ENCODE measurements at regions not wholly inside any gene's neighbourhood (a gene's known extent, or its start where the extent isn't known, plus 50 kb on each side); places are given as distances from the start of the nearest gene placed in this dataset.

DNA sequence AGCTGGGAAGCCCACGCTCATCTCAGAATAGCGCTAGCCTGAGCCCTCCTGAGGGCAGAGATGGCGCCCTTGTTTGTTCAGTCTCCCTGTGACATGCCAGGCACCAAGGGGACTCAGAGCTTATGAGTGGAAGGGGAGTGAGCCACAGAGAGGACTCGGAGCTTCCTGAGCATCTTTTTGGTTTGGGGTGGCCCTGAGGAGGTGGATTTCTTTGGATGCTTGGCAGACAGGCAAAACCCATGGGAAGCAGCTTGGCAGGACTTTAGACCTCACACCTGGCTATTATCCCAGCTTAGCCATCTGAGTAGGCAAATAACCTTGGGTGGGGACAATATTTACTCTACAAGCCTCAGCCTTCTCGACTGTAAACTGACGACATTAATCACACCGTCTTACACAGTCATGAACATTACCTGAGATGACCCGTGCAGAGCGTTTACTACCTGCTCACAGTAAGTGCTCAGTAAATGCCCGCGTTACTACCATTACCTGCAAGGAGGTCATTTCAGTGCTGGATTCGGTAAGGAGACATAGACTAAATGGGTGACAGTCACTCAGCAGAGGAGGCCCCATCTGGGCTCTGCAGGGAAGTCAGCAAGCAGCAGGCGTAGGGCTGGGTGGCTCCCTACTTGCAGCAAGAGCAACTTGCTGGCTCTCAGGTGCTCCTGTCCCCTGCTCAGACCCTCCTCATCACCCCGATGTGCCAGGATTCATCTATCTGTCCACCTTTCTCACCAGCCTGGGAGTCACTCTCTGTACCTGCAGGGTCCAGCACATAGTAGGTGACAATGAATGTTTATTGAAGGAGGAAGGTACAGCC lies 54.9 kb downstream of the KLHDC7A start:
- no peak for DNase-seq (ENCODE audit: low read depth in 2 of 2)

DNA sequence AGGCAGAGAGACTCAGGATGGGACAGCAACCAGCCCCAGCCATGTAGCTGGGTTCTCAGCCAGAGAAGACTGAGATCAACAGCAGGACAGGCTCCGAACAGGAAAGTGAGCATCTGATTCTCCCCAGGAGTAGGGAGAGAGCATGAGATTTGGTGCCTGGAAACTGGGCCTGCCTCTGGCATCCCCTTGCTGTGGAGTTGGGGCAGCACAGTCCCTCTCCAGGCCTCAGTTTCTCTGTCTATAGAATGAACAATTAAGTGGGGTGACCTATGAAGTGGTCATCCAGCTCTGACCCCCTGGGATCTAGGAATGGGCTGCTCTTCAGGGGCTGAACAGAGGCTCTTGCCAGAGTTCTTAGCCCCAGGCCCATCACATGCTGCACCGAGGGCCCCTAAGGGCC lies 55.6 kb downstream of the KLHDC7A start:
- no peak for DNase-seq (ENCODE audit: low read depth in 2 of 2)

DNA sequence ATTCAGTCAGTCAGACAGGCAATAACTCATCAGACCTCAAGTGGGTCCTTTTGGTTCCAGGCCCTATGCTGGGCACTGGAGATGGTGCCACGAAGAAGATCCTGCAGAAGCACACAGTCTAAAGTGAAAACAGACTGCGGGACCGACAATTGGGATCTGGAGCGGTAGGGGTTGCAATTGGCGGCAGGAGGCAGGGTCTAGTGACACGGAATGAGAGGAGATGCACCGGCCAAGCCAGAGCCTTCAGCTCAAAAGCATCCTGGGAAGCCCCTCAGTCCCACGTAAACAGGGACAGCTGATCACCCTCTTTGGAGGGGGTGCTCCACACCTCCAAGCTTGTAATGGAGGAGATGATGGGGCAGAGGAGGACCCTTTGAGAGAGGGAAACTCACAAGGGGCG lies 56.2 kb downstream of the KLHDC7A start:
- no peak for DNase-seq (ENCODE audit: low read depth in 2 of 2)

DNA sequence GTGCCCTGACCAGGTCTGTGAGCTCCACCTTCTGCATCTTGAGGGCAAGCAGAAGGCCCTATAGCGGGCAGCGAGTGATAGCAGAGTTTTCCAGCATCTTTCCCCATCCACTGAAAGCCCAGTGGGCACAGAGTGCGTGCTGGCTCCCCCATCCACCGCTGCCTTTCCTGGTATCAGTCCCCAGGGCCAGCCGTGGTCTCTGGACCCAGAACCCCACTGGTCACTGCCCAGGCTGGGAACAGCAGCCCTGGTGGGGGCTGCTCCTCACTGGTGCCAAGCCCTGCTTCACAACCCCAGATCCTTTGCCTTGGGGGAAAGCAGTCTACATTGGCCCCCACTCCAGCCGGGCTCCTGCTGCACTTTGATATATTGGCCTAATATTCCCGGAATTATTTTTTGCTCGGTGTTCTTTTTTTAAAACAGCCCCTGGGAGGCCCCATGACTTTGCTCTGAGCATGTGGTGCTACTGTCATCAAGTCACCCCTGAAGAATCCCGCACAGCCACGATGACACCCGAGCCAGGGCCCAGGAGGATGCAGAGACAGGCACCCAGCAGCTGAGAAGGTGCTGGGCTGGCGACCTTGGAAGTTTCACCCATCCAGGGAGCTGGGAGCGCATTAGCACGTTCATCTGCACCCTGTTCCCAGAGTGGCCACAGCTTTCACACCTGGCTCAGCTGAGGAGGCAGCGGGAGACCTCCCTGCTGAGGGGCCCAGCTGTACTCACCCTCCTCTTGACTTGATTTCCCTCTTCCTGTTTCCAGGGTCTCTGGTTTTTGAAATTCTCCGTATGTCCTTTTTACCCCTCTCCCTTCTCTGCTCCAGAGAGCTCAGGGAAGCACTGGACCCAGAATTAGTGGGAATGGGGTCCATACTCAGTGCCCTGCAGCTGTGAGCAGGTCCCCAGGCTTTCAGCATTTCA lies 56.9 kb downstream of the KLHDC7A start:
- DNase-seq (ENCODE audit: low read depth in 2 of 2), result no peak

DNA sequence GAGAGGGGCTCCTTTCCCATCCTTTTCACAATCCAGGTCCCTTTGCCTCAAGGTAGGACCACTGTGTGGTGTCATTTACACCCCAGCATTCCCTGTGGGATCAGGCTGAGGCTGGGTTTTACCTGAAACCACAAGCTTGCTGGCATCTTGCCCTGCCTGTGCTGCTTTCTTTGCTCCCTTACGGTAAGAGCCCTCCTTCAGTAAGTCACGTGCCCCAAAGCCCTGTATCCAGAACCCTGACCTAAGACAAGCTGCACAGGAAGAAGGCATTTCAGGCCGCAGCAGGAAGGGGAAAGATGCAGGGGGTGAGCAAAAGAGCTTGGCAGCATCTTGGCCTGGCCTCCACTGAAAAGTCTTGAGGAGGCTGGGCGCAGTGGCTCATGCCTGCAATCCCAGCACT lies 58.4 kb downstream of the KLHDC7A start:
- no peak for DNase-seq (ENCODE audit: low read depth in 2 of 2)

DNA sequence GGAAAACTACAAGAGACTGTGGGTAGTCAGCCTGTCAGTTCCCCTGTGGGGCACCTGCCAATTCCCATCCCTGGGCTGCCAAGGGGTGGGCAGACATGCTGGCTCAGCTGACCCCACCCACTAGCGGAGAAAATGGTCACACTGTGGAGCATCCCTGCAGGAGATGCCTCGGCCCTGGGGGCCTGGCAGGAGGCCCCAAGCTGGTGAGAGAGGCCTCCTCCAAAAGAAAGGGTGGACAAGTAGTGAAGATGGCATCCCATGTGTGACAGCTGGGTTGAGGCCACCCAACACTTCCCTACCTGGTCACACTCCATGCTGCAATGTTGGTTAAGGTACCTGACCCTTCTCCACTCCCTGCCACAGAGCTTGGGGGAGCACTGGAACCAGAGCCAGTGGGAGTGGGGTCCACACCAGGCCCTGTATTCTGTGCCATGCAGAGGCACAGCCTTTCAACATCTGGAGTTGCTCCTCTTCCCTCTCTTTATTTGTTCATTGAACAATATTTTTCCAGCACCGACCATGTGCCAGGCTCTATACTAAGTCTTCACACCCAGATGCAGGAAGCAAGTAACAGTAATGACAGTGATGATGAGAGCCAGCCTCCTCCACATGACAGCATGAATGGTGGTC lies 59.5 kb downstream of the KLHDC7A start:
- DNase-seq (ENCODE audit: low read depth in 2 of 2), result no peak

DNA sequence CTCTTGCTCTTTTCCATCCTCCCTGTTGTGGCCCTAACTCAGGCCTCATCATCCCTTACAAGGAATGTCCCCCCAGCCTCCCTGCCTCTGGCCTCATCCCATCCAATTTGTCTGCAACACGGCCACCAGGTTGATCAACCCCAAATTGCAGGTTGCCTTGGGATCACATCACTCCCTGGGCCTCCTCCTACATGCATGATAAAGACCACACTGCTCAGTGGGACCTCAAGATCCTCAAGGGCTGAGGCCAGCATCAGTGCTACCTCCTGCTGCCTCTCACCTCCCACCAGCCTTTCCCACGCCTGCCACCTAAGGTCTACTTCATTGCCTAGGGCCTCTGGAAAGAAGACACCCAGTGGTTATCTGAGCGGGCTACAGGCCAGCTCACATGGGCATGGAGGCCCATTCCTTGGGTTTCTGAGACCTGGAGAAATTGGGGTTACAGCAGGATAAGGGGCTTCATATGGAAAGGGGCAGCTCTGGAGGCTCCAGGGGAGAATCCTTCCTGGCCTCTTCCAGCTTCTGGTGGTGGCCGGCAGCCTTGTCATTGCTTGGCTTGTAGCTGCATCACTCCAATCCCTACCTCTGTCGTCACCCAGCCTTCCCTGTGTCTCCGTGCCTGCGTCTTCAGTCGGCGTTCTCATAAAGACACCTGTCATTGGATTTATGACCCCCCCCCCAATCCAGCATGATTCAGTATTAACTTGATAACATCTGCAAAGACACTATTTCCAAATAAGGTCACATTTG lies 60.5 kb downstream of the KLHDC7A start:
- no peak for DNase-seq (ENCODE audit: low read depth in 2 of 2)

DNA sequence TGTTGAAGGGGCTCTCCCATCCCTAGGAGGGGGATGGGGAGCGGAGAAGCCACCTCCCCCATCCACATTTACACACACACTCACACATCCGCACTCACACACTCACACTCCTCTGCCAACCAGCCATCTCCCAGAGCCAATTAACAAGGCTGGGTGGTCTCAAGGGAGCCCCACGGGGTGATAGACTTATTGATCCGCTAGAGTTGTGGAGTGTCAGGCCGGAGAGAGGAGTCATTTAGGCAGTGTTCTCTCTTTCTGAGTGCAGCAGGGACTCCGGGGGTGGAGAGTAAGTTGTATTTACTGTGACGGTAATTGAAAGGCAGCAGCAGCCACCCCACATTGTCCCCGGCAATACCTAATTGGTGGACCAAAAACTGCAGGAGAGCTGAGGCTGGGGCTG lies 61.6 kb downstream of the KLHDC7A start:
- DNase-seq (ENCODE audit: low read depth in 2 of 2), result no peak

DNA sequence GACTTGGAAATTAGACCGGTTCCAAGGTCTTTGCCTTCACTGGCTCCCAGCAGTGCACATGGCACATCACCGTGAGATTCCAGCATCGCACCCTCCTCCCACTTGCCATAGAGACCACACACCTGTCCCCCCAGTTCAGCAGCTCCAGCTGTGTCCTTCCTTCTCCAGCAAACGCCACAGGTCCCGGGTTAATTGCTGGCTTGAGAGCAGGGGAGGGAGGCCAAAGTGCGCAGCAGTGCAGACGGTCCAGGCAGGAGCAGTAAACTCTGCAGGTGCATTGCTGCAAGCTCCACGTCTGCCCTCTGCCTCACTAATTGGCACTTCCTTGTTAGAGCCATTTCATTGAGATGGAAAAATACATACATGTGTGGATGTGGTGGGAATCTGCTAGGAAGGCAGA lies 65.3 kb downstream of the KLHDC7A start:
- no peak for DNase-seq (ENCODE audit: low read depth in 2 of 2)

DNA sequence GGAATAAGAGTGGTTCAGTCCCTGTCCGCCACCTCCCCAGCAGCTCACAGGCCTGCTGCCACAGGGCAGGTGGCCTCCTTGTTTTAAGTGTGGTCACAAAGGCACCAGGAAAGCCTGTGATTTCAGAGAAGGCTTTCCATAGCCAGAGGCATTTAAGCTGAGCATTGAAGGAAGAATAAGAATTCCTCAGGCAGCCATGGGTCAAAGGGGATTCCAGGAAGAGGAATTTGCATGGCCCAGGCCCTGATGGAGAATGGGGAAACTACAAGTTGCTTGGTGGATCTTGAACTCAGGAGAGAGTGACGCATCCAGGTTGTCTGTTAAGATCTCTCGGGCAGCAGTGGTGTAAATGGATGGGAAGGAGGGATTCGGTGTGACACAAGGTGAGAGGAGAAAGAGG lies 66.7 kb downstream of the KLHDC7A start:
- no peak for DNase-seq (ENCODE audit: low read depth in 2 of 2)

DNA sequence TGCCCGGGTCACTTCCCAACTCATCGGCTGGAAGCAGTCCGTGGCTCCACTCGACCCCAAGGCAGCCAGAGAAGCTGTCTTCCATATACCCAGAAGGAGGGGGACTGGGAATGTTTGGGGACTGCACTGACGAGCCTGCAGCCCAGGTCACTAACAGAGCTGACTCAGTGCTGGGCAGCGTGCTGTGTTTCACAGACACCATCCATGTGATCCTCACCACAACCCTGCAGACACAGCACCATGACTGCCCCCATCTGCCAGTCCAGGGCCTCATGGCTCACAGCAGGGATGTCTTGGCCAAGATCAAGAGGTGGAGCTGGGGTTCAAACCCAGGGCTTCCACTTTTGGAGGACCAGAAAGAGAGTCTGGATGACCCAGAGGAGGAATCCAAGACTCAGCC lies 67.9 kb downstream of the KLHDC7A start:
- DNase-seq (ENCODE audit: low read depth in 2 of 2), result no peak

DNA sequence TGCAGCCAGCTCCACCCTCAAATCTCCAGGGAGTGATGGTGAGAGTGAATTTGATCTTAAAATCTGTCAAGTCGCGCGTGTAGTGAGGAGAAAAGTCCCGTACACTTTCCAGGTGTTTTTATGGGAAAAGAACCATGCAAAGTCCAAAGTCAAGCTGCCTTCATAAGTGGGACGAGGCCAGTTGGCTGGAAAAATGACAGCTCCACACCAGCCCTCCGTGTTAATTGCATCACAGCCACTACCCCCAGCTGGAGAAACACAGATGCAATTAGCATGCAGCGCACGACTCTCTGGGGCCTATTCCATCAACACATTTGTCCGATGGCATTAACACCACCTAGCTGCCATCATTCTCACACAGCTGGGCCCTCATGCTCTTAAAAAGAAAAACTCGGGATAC lies 68.4 kb downstream of the KLHDC7A start:
- DNase-seq (ENCODE audit: low read depth in 2 of 2), result no peak

DNA sequence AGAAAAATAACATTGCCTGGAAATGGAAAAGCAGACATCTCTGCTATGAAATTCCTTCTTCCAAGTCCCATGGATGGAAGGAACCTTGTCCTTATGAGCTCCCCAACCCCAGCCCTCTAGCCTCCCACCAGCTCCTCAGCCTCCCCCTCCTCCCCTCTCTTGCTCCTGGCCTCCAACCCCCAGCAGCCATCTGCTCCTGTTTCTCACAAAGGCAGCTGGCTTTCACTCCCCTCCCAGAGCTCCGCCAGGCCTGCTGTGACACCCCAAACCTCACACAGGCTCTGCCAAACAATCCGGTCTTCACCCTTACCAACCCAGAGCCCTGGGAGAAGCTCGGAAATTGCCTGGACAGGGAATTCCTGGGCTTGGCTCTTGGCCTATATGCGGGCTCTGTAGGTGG lies 69.2 kb downstream of the KLHDC7A start:
- no peak for DNase-seq (ENCODE audit: low read depth in 2 of 2)

DNA sequence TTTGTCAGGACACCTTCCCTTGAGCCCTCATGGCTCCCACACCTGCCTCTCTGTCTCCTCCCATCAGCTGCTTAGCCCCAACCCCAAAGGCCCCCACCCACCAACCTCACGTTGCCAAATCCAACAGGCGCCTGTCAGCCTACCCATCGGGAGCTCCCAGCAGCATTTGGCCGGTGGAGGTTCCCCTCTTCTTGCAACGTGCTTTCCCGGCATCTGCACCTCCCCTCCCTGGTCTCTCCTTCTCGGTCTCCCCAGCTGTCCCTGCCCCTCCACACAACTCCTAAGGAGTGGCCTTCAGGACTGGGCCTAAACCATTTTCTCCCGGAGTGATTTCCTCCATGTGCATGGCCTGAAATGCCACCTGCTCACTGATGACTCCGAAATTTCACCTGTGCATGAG lies 71.9 kb downstream of the KLHDC7A start:
- DNase-seq (ENCODE audit: low read depth in 2 of 2), result no peak

DNA sequence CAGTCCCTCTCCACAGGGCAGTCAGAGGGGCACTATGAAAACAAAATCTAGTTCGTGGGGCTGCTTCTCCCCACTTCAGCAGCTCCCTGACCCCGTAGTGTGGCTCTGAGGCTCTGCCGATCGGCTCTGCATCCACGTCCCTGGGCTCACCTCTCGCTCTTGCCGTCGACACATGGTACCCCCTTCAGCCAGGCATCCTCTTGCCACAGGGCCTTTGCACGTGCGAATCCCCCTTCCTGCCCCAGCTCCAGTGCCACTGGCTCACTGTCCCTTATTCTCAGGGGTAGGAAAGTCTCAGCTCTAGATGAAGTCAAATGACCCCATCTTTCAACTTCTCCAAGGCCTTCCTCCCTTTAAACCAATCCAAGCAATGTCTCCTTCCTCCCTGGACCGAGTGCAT lies 72.7 kb downstream of the KLHDC7A start:
- DNase-seq (ENCODE audit: low read depth in 2 of 2), result no peak

DNA sequence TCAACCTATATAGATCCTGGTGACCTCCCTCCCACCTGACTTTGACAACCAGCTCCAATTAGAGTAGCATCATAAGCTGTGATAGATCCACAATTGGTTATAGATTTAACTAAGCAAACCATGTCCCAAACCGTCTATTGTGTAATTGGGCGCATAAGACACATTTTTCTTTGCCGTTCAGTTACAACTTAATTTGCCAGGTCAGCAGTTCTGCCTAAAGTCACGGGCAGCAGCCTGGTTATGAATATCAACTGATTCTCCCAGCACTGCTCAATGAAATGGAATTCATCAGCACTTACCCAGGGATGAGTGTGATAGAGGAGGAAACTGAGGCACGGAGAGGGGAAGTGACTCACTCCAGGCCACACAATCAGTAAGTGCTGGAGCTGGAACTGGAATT lies 73.4 kb downstream of the KLHDC7A start:
- DNase-seq (ENCODE audit: low read depth in 2 of 2), result no peak

DNA sequence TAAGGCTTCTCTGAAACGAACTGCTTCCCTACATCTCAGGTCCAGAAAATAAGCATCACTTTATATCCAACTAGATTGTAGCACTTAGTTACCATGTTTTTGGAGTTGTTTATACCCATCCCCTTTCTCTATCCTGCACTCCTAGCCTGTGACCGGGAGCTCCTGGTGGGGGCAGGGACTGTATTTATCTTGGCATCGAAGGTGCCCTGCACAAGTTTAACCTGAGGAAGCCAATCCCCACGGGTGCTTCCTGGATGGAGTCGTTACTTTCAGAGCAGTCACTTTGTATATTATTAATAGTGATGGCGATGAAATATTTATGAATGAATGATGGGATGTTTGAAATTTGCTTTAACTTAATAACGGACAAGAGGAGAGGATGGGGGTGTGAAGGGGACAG lies 73.9 kb downstream of the KLHDC7A start:
- DNase-seq (ENCODE audit: low read depth in 2 of 2), result no peak

DNA sequence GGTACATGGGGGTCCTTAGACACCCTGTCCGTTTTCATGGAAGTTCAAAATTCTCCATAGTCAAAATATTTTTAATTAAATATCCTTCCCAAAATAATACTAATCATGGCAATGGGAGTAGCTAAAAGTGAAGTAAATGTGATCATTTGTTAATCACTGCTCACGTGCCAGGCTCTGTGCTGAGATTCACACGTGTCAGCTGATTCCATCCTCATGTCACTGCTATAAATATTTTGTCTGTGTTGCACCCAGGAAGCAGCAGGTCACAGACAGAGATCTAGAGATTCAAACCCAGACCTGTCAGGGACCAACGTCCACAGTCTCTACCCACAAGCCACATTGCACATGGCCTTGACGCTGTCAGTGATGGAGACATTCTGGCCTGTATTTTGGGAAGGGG lies 74.3 kb downstream of the KLHDC7A start:
- no peak for DNase-seq (ENCODE audit: low read depth in 2 of 2)

DNA sequence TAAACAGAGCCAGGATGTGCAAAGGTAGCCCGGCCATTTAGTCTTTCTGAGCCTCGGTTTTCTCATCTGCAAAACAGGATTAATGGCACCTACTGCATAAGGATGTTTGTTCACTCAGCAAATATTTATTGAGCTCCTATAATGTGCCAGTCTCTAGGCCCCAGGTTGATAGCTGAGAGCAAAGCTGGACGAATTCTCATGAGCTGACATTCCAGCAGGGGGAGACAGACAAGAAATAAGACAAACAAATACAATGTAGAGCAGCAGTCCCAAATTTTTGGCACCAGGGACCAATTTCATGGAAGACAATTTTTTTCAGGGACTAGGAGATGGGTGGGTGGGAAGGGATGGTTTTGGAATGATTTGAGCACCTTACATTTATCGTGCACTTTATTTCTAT lies 74.3 kb upstream of the PAX7 start:
- no peak for DNase-seq (ENCODE audit: low read depth in 2 of 2)

DNA sequence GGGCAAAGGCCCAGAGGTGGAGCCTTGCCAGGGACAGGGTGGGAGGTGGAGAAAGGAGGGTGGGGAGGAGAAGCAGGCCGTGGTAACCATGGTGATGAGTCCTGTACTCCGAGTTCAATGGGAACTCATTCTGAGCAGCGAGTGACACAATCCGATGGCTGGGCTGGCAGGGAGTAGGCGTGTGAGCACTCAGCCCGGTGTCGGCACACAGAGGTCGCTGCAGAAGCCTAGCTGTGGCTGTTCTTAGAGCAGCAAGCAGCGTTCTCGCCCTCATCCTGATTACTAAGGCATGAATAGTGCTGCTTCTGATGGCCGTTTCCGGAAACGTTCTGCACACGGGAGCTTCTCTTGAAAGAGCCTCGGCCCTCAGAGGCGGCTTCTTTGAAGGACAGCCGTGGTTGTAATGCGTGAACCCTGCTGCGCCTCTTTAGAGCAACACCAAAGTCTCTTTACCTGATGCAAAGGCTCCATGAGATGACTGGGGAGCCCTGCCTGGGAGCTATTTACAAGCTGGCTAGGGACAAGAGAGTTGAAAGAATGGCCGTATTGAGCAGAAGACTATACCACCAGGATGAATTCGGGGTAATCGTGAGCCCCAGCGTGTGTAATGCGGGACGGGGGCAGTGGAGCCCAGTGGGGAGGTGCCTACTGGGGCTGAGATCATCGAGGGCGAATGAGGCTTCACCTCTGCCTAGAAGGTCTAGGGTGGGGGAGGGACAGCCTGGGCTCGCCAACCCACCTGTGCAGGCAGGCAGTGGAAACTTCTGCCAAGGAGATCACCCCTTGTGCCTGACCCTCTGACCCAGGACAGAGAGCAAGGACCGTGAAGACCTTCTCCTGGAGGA lies 72.8 kb upstream of the PAX7 start:
- DNase-seq (ENCODE audit: low read depth in 2 of 2), result peak in 1 of 2 experiments; percentile 10

DNA sequence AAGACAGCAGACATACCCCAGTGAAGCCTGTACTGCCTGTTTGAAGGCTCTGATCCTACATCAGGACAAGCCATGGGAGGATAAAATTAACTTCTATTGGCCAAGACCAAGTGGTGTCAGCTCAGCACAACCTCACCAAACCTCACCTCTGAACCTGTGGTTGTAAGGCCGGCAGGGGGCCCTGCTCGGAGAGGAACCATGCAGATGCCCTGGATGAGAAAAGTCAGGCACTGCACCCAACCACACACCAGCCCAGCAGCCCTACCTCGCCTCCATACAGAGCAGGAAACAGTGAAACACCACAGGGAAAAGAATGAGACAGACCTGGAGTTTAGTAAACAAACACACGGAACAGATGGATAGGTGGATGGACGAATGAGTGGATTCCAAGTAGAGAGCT lies 70.0 kb upstream of the PAX7 start:
- no peak for DNase-seq (ENCODE audit: low read depth in 2 of 2)

Data from stimulated activated CD4-positive, alpha-beta T cell treated with anti-CD3 and anti-CD28 coated beads, Interleukin-12 subunit alpha, Interleukin-12 subunit beta, amount 100 ng/mL, for 24 hours (primary cell).